ENCODE measurements at regions not wholly inside any gene's neighbourhood (a gene's known extent, or its start where the extent isn't known, plus 50 kb on each side); places are given as distances from the start of the nearest gene placed in this dataset.

- no peak for DNase-seq (ENCODE audit: low spot score)
These were observed 296.2 kb upstream of the SKOR2 start for GRCh38 chr18:47547539-47548202.

DNA sequence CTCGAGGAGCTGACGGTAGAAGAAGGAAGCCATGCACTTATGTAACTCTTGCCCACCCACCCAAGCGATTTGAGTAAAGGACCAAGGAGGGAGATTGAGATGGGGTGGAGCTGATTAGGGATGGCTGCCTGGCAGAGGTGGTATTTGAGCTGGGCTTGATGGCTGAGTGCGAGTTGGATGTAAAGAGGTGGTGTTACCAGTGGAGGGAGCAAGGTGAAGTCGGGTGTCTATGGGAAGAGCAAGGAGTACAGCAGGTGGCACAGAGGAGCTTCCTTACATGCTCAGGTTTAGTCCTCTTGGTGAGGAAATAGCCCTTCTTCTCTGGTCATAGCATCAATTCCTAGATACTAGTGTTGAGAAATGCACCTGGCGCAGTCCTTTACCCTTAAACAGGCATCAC lies 294.2 kb upstream of the SKOR2 start:
- DNase-seq (ENCODE audit: low spot score): no peak

DNA sequence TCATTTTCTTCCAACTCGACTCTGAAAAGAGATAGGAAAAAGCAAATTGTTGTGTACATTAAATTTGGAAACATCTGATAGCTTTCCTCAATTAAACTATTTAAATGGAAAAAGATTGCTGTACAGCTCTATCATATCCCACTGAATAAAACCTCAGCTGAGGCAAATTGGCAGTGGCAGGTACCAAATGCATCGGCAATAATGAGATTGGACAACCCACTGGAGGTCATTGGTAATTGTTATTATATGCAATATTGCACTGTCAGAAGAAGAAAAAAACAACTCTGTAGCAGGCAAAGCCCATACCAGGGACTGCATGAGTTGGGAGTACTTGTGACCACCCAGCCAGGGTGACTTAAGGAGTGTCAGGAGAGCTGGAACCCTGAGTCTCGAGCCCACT lies 291.6 kb upstream of the SKOR2 start:
- DNase-seq (ENCODE audit: low spot score): no peak

DNA sequence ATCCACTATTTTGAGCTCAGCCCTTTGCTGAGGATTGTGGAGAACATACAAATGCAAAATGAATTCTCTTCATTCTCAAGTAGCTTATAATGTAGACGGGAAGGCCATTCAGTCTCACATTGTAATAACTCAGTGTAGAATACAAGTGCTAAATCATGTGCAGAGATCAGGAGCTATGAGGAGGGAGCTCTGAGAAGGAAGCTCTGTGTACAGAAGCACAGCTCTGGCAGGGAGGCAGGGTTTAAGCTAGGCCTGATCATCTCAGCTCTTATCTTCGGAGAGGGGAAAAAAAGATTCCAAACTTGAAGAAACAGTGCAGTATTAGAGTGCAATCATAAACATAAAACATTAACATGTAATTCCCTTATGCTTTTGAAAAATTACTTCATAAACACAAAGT lies 291.1 kb upstream of the SKOR2 start:
- DNase-seq (ENCODE audit: low spot score): no peak

- no peak for DNase-seq (ENCODE audit: low spot score)
These were observed 280.3 kb upstream of the SKOR2 start for GRCh38 chr18:47531717-47532116.

DNA sequence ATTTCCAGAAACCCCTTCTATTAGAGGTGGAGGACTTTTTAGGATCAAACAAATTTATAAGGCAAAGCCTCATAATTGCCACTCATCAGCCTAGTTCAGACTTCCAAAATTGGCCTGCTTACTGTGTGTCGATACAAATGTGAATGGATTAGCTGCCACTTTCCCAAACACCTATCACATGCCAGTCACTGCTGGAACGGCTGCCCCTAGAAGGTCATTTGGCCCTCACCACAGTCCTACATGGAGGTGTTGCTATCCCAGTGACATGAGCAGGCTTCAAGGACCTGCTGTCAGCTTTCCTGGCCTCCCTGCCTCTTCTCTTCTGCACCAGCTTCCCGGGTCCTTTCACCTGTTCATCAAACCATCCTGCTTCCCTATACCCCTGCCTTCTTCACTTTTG lies 279.2 kb upstream of the SKOR2 start:
- no peak for DNase-seq (ENCODE audit: low spot score)

DNA sequence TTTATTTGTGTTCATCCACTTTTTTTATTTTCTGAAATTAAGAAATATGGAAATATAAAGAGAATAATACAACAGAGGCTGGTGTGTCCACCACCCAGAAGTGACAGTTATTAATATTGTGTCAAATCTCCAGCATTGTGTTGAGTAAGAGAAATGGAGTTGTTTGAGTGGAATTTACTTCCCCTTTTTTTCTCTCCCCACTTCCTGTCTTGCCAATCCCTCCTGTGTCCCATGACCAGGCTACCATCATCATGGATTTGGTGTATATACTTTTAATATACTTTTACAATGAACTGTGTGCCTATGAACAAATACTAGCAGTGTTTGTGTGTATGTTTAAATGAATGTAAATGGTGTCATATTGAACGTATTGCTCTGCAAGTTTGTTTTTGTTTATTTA lies 276.9 kb upstream of the SKOR2 start:
- DNase-seq (ENCODE audit: low spot score): no peak

DNA sequence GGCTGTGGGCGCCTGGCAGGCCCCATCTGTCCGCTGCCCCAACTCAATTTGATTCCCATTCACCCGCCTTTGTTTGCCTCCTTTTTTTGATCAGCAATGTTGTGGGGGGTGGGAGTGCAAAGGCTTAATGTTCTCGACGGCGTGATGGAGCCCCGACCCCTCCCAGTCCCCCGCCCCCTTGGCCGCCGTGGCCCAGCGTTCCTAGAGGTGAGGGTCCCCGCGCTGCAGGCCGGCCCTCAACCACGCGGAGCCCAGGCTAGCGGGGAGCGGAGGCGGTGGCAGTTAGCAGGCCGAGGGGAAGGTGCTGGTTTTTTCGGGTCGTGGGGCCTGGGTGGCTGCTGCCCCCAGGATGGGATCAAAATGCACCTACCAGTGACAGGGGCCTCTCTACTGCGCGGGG lies 274.7 kb upstream of the SKOR2 start:
- DNase-seq (ENCODE audit: low spot score): no peak

DNA sequence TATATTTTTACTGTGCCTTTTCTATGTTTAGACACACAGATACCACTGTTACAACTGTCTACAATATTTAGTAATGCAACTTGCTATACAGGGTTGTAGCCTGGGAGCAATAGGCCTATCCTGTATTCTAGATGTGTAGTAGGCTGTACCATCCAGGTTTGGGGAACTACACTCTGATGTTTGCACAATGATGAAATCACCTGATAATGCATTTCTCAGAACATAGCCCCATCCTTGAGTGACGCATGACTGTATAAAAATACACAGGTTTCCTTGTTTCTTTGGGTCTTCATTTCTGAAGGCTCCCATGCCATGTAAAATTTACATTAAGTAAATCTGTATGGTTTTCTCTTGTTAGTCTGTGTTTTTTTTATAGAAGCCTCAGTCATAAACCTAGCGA lies 270.9 kb upstream of the SKOR2 start:
- no peak for DNase-seq (ENCODE audit: low spot score)

DNA sequence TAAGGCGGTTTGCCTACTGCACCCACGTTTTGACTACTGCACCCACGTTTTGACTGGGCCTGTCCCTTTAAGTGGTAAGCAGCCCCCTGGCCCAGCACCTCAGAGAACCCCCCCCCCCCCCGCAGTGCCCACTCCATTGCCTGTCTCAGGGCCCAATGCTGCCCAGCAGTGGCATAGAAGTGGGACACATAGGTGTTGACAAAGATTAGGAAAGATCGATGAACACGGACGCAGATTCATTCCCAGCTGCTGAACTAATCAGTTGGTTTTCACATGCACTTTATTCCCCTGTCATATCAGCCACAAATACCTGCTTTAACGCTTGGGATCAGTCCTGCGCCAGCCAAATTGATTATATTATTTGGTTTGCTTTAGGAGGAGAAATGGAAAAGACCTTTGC lies 268.8 kb upstream of the SKOR2 start:
- DNase-seq (ENCODE audit: low spot score): no peak

DNA sequence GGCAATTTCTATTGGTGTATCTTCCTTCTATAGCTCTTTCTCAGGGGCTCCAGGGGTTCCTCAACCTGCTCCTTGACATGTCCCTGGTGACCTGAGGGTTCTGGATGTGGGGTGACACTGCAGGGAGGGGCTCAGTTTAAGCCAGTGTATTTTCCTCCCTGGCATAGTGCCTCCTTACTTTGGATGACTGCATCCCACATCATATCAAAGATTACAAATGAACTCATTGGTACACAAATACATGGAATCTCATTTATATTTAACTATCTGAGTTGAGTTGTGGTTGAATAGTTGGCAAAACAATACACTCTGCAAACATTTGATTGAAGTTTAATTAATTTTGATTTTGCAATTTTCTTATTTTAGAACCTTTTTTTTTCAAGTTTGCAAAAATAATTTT lies 268.2 kb upstream of the SKOR2 start:
- no peak for DNase-seq (ENCODE audit: low spot score)

DNA sequence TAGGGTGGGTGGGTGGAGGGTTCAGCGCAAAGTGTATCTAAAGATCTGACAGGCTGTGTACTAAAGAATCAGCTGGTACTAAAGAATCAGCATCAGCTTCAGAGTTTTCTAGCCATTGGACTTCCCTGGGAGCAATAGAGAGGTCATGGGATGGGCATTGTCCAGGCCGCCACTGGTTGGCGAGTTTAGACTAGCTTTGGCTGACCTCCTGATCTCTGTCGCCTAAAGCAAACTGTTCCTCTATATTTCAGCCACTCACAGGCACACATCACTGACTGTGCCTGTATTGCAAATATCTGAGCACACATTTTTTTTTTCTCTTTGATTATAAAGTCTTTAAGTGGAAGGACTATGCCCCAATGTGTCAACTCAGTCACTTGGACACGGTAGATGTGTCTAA lies 267.8 kb upstream of the SKOR2 start:
- DNase-seq (ENCODE audit: low spot score): no peak

DNA sequence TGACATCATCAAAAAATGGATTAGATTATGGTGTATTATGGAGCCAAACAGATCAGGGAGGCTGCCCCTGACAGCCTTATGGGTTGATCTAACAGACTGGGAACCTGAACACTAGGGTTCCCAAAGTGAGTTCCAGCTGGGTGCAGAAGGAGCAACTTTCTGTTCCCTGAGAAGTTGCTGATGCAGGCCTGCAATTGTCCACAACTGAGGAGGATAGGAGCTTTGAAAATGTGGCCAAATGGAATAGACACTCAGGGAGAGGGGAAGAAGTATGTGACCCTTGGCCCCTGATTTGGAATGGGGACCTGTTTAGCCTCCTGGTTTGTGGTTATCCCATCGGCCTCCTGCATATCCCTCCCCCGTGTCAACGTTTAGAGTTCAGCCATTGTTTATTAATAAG lies 262.2 kb upstream of the SKOR2 start:
- DNase-seq (ENCODE audit: low spot score): no peak

DNA sequence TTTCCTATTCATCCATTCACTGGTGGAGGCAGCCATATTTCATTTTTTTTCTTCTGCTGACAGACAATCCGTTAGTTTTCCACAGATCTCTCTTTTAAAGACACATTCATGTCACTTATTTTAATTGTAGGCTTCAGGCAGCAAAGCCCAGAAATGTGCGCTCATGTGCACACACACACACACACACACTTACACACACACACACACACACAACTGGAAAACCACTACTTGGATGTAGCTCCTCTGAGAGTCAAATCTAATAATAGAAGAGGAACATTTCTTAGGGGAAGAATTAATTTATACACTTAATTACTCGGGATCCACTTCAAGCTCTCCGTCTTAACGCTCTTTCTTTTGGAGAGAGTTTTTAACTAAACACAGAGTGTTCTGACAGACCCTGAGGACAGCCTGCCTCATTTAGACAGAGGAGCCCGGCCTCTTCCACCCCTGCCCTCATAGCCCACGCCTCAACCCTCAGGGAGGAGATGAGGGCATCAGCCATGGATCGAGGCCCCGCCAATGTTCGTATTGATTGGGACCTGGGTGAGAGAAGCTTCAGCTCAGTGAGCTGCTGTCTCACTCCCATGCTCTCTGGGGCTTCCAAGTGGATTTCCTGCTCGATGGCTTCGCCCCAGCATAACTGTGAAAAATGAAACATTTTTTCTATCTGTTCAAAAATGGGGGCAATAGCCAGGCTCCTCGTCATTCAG lies 261.4 kb upstream of the SKOR2 start:
- DNase-seq (ENCODE audit: low spot score): no peak

DNA sequence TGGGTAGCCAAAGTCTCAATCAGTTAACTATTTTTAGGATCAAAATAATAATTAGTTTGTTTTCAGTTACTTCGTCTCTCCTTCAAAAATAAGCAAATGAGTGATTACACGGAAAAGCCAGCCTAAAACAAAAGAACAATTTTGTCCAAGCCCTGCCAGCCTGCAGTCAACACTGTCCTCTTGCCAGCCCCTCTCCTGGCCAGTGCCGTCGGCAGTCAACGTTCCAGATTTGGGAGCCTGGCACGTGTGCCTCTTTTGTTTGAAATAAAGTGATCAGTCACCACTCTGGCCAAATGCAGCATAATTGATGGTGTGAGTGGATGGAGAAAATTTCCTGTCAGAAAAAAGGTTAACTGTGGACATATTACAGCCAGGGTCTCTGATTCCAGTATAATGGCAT lies 260.6 kb upstream of the SKOR2 start:
- DNase-seq (ENCODE audit: low spot score): no peak

DNA sequence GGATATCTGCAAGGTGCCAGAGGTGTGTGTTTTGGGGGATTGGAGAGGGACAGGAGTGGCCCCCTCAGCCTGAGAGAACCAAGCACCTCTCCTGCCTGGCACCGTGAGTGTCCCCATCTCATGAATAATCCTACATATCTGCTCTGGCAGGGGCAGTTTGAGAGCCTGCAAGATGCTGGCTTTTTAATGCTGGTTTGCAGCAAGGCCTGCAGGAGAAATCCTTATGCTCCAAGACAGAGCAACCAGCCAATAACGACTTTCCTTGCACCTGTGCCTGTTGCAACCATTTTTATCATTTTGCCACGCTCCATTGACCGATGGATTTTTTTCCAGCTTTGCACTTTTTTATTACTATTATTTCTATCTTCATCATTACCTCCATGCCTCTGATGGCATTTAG lies 259.4 kb upstream of the SKOR2 start:
- DNase-seq (ENCODE audit: low spot score): no peak

DNA sequence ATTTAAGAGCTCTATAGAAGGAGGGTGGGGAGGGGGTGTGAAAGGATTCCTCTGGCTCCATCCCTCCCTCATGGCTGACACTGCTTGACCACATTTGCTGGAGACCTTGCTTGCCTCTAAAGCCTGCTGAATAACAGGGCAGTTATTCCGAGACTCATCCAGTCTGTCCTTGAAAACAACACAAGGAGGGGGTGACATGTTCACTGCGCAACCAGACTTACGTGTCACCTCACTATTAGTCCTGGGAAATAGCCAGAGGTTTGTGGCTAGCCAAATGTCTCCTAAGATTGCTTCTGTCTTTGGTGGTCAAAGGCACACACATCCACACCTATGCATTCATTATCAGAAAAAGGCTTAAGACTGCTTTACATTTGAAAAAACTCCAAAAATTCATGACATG lies 256.2 kb upstream of the SKOR2 start:
- DNase-seq (ENCODE audit: low spot score): no peak

DNA sequence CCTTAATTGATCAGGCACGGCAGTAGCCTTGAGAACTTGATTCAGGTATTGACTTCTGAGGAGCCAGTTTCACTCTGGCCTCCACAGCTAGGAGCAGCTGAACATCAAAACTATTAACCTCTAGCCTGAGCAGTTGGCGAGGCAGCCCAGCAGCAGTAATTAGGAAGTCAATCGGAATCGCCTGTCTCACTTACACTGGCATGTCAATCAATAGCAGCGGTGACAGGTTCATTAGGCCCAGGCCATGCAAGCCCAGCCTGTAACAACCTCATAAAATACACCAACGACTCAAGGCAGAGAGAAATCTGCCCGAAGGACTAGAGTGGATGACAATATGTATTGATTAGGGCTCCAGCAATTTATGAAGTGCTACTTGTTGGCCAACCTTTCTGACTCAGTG lies 255.4 kb upstream of the SKOR2 start:
- no peak for DNase-seq (ENCODE audit: low spot score)

GRCh38 chr18:47501946-47502345 lies 250.5 kb upstream of the SKOR2 start:
- DNase-seq (ENCODE audit: low spot score): no peak

DNA sequence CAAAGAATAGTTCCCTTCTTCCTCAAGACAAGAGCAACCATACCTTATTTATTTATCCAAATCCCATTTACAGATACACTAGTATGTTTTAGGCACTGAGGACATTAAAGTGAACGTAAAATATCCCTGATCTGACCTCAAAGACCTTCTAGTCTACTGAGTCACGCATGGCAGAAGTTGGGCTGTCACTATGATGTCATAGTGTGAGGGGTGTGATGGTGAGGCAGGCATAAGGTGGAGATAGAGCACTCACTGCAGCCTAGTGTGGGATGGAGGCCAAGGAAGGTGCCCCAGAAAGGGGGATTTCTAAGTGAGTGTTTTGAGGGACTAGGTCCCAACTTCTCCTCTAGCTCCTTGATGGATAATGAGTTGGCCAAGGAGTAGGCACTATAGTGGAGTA lies 249.5 kb upstream of the SKOR2 start:
- DNase-seq (ENCODE audit: low spot score): no peak

- DNase-seq (ENCODE audit: low spot score): no peak
These were observed 241.2 kb upstream of the SKOR2 start for GRCh38 chr18:47492691-47493090.

DNA sequence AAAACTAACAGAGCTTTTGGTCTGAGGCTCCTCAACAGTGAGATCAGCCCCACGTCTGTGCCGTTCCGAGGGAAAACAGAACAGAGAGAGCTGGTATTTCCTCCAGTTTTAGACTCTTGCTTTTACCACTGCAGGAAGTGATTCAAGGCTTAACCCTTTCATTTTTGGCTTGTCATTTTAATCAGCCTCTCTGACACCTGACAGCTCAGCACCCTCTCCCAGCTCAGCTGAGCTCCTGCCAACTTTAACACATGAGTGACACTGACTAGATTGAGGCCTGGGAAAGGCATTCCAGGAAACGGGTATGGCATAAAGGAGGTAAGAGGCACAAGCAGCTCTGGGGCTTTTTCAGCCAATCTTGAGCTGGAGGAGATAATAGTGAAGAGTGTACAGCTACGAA lies 239.4 kb upstream of the SKOR2 start:
- no peak for DNase-seq (ENCODE audit: low spot score)

GRCh38 chr18:47485221-47485797 lies 233.8 kb upstream of the SKOR2 start:
- no peak for DNase-seq (ENCODE audit: low spot score)

DNA sequence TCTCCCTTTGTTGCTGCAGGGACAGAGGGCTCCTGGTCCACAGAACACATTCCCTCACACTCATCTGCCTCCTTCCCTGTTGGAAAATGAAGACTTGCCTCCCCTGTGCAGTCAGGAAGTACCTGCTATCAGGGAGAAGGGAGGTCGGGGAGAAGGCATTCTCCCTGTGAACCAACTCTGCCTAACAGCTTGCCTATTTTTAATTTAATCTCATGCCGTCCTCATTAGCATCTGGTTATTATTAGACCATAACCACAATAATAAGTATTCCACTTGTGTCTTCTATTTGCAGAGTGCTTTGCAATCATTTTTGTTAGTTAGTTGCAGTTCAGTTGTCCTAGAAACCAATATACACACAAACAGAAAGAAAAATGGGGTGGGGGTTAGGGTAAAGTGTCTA lies 232.6 kb upstream of the SKOR2 start:
- DNase-seq (ENCODE audit: low spot score): no peak
